Nephron progenitor cell (in vitro differentiated cells): ENCODE measurements at regions not wholly inside any gene's neighbourhood (a gene's known extent, or its start where the extent isn't known, plus 50 kb on each side); places are given as distances from the start of the nearest gene placed in this dataset.

ENCODE experiments used
- DNase-seq: peaks from one replicate; pipeline ENCODE4 v3.0.0; 2021
- H3K27ac Mint-ChIP-seq: 2 replicates; pipeline ENCODE4 v1.8.0; 2021; ENCODE audit warnings: mild to moderate bottlenecking, moderate library complexity, mixed read lengths
- H3K27me3 Mint-ChIP-seq: 2 replicates; pipeline ENCODE4 v1.8.0; 2021; ENCODE audit warnings: mild to moderate bottlenecking, low read depth, mixed read lengths; ENCODE audit not compliant: poor library complexity
- H3K36me3 Mint-ChIP-seq: 2 replicates; pipeline ENCODE4 v1.8.0; 2021; ENCODE audit warnings: low read depth, mixed read lengths
- H3K4me1 Mint-ChIP-seq: 2 replicates; pipeline ENCODE4 v1.8.0; 2021; ENCODE audit warnings: mixed read lengths
- H3K4me3 Mint-ChIP-seq: 2 replicates; pipeline ENCODE4 v1.8.0; 2021; ENCODE audit warnings: mild to moderate bottlenecking, moderate library complexity, mixed read lengths
- H3K9me3 Mint-ChIP-seq: 2 replicates; pipeline ENCODE4 v1.8.0; 2021; ENCODE audit warnings: mild to moderate bottlenecking, moderate library complexity, mixed read lengths
- CTCF ChIP-seq: fragments of 200-600 bp; sonication (generic); IDR thresholded peaks from 2 replicates; pipeline ENCODE4 v1.5.0; 2021; ENCODE audit warnings: antibody characterized with exemption

GRCh38 chr16:77600555-77600954 is 121.8 kb upstream of the NUDT7 start:
- no peak for DNase-seq
- Mint-ChIP-seq H3K4me1 (no peaks in the 10 kb centered on the region), H3K27ac (no peak overlapping the region), H3K27me3 (peaks cover 20% of the 10 kb centered on the region), H3K36me3 (peaks cover 28% of the 10 kb centered on the region), H3K4me3 (no peak overlapping the region), H3K9me3 (peaks cover 59% of the 10 kb centered on the region)
- TF ChIP-seq CTCF, result no peak

DNA sequence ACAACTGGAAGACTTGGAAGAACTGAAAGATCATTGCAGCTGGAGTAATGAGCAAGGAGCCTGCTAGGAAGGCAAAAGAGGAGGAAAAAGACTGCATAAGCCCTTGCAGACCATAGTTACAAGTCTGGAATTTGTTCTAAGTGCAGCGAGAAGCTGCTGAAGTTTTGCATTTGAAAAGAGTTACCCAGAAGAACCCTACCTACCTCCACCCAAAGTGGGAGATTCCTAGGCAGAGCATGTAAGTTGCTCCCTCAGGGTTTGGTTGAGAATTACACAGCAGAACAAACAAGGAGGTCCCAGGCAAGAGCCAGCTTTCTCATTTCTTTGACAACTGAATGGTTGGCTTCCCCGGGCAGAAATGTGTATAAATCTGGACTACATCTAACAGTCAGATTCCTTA is 118.7 kb upstream of the NUDT7 start:
- Mint-ChIP-seq H3K36me3 (peaks cover 21% of the 10 kb centered on the region), H3K27ac (no peak overlapping the region), H3K9me3 (peaks cover 42% of the 10 kb centered on the region), H3K4me3 (no peak overlapping the region), H3K4me1 (no peaks in the 10 kb centered on the region), H3K27me3 (peaks cover 10% of the 10 kb centered on the region)
- DNase-seq, result no peak
- TF ChIP-seq CTCF, result no peak

DNA sequence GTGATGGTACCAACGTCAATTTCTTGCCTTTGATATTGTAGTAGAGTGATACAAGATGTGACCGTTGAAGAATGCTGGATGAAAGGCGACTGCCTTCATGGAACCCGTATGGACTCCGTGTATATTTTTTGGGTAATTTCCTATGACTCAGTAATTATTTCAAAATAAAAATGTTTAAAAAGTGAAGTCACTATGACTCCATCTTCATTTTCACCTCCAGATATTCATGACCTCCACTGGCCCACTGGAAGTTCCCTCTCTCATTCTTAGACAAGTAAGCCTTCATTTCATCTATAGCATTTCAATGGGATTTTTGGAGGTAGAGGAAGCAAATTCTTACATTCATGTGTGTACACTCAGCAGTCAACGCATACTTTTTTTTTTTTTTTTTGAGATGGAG is 111.8 kb upstream of the NUDT7 start:
- Mint-ChIP-seq H3K27me3 (no peaks in the 10 kb centered on the region), H3K4me3 (no peak overlapping the region), H3K36me3 (no peaks in the 10 kb centered on the region), H3K27ac (no peak overlapping the region), H3K4me1 (no peaks in the 10 kb centered on the region), H3K9me3 (peaks cover 6% of the 10 kb centered on the region)
- DNase-seq, result no peak
- TF ChIP-seq CTCF, result no peak

- H3K9me3 Mint-ChIP-seq, result peaks cover 6% of the 10 kb centered on the region
- H3K36me3 Mint-ChIP-seq, result no peaks in the 10 kb centered on the region
- H3K27ac Mint-ChIP-seq, result no peak overlapping the region
- TF ChIP-seq CTCF, result no peak
- DNase-seq, result no peak
- no peaks in the 10 kb centered on the region for H3K4me1 Mint-ChIP-seq
- no peaks in the 10 kb centered on the region for H3K27me3 Mint-ChIP-seq
- H3K4me3 Mint-ChIP-seq, result no peak overlapping the region
Measured at GRCh38 chr16:77611386-77611785, 110.9 kb upstream of the NUDT7 start.

DNA sequence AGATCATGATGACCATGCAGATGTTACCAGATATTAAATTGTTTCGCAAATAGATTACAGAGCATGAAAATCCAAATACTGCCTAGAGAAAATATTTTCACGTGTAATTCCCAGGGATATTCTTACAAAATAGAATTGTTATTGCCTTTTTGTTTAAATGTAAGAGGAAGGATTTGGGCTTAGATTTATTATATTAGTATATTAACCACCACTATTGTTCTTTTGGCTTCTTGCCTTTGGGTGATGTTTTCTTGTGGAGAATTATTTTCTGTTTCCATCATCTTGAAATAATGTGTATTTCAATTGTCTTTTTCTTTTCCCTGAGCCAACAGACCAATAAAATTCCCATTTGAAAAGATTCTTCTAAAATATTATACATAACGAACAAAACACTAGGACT is 109.7 kb upstream of the NUDT7 start:
- H3K27ac Mint-ChIP-seq, result no peak overlapping the region
- H3K27me3 Mint-ChIP-seq, result no peaks in the 10 kb centered on the region
- H3K9me3 Mint-ChIP-seq, result peaks cover 6% of the 10 kb centered on the region
- no peaks in the 10 kb centered on the region for H3K4me1 Mint-ChIP-seq
- H3K4me3 Mint-ChIP-seq, result no peak overlapping the region
- no peaks in the 10 kb centered on the region for H3K36me3 Mint-ChIP-seq
- DNase-seq, result no peak
- TF ChIP-seq CTCF, result no peak

DNA sequence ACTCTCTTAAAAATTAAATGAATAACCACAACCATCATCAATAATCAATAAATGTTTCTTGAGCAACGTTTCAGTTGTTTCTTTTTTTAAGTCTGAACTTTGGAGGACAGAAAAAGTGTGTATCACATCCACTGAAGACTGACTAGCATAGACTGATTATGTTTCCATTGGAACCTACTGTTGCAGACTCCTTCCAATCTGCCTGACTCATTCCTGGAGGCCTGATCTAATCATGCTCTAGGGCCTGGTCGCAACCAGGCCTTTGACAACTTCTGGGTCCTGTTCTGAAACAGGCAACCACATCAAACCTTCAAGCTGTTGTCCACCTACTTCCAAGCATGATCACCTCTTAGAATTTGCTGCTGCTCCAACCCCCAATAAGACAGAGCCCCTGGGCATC is 109.2 kb upstream of the NUDT7 start:
- no peaks in the 10 kb centered on the region for H3K27me3 Mint-ChIP-seq
- H3K4me1 Mint-ChIP-seq, result no peaks in the 10 kb centered on the region
- no peak for DNase-seq
- TF ChIP-seq CTCF, result no peak
- peaks cover 6% of the 10 kb centered on the region for H3K9me3 Mint-ChIP-seq
- no peaks in the 10 kb centered on the region for H3K36me3 Mint-ChIP-seq
- no peak overlapping the region for H3K4me3 Mint-ChIP-seq
- no peak overlapping the region for H3K27ac Mint-ChIP-seq
